Body of pancreas (tissue), 4 donors: ENCODE measurements at regions not wholly inside any gene's neighbourhood (a gene's known extent, or its start where the extent isn't known, plus 50 kb on each side); places are given as distances from the start of the nearest gene placed in this dataset.

ENCODE experiments used
- ATAC-seq: fragments of 150-250 bp; one replicate; pipeline ENCODE4 v1.9.1; 2016
- DNase-seq, 4 donors: peaks; one replicate each; pipeline ENCODE4 v3.0.0-alpha.2; 2019
- H3K27ac ChIP-seq, 4 donors: fragments of 200-600 bp; sonication (generic); 1 replicate in 3 of 4; 2 replicates in 1 of 4; pipeline versions ENCODE4 v1.5.1 to v1.6.1; 2016 to 2019; ENCODE audit warnings: mild to moderate bottlenecking in 1 of 4, mixed read lengths in 1 of 4, moderate library complexity in 1 of 4
- H3K27me3 ChIP-seq, 2 donors: fragments of 200-600 bp; sonication (generic); one replicate each; pipeline ENCODE4 v1.6.0; 2016; ENCODE audit warnings: mild to moderate bottlenecking in 1 of 2
- H3K36me3 ChIP-seq, 2 donors: fragments of 200-600 bp; sonication (generic); replicated peaks in 1 of 2; 2 replicates each; pipeline ENCODE4 v1.5.1; 2016; ENCODE audit warnings: low read depth in 2 of 2; ENCODE audit not compliant: insufficient read depth in 1 of 2
- H3K4me1 ChIP-seq: fragments of 200-600 bp; sonication (generic); one replicate; pipeline ENCODE4 v1.6.0; 2016
- H3K4me3 ChIP-seq, 2 donors: fragments of 200-600 bp; sonication (generic); 1 replicate in 1 of 2; 2 replicates in 1 of 2; pipeline ENCODE4 v1.5.1; 2016 to 2019
- H3K9me3 ChIP-seq, 3 donors: fragments of 200-600 bp; sonication (generic); 1 replicate in 2 of 3; 2 replicates in 1 of 3; pipeline ENCODE4 v1.5.1; 2016
- CTCF ChIP-seq, 7 experiments: fragments of 450-650 bp in 4 of 7; fragments of 200-600 bp in 3 of 7; sonication (generic) in 3 of 7; IDR thresholded peaks; one replicate each; pipeline ENCODE4 v1.5.1; 2016 to 2019; ENCODE audit warnings: antibody characterized with exemption in 7 of 7
- POLR2A ChIP-seq, 3 donors: fragments of 450-650 bp; IDR thresholded peaks; one replicate each; pipeline ENCODE4 v1.6.1; 2016; ENCODE audit warnings: antibody characterized with exemption in 3 of 3, mild to moderate bottlenecking in 2 of 3
- WGBS, 2 donors: methylation state at CpG; one replicate each; pipeline ENCODE4 v1.1.5; 2017; 5-methylcytosine and 5-hydroxymethylcytosine counted together
- intact Hi-C: fragments of 100-400 bp; cut with DNase I; formaldehyde crosslinking; loops from one replicate; pipeline ENCODE4 v1.15.1; 2023

- 67 to 69% methylated on average over 8 of the region's 8 CpGs for WGBS, 2 donors
- Histone ChIP-seq H3K27me3 (no peaks in the 10 kb centered on the region), H3K4me1 (no peaks in the 10 kb centered on the region), H3K9me3 (no peaks in the 10 kb centered on the region), H3K27ac (no peak overlapping the region), H3K36me3 (no peaks in the 10 kb centered on the region), H3K4me3 (no peak overlapping the region)
- DNase-seq (no peak), ATAC-seq (no peak)
- TF ChIP-seq POLR2A (IDR thresholded peaks at IDR 0.05) (no peak), CTCF (IDR thresholded peaks at IDR 0.05) (no peak)
- intact Hi-C loops, result loop anchor here (10.0 kb wide), 1 partner anchor 1821 kb away; no protein-coding TSS in a partner anchor
These were observed 664.9 kb downstream of the KCNJ3 start for GRCh38 chr2:155363349-155363888.

DNA sequence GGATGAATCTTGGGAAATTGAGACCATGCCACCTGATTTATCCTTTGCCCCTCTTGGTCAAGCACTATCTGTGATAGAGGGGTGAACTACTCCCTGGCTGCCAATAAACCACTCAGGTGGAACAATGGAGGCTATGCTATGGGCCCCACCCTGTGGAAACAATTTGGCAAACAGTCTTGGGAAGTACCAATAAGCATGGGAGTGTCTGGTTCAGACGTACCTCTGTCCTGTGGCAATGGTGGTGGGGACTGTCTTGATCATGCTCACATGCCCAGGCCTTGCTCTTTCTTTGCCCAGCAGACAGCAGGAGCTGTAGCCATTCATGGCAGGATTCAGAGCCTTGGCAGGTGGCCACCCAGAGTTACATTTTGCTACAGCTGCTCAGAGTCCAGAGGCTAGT lies 658.7 kb downstream of the KCNJ3 start:
- TF ChIP-seq CTCF (IDR thresholded peaks at IDR 0.05), result no peak
- TF ChIP-seq POLR2A (IDR thresholded peaks at IDR 0.05), result no peak
- no peak overlapping the region for H3K27ac ChIP-seq
- no peak overlapping the region for H3K4me3 ChIP-seq
- H3K27me3 ChIP-seq, result no peaks in the 10 kb centered on the region
- H3K36me3 ChIP-seq, result no peaks in the 10 kb centered on the region
- 25 to 40% methylated on average over 1 of the region's 1 CpG for WGBS, 2 donors
- no peaks in the 10 kb centered on the region for H3K4me1 ChIP-seq
- no peaks in the 10 kb centered on the region for H3K9me3 ChIP-seq
- DNase-seq (no peak), ATAC-seq (no peak)
- intact Hi-C loops, result no loop called here

GRCh38 chr2:155356250-155356649 lies 657.8 kb downstream of the KCNJ3 start:
- ATAC-seq, result no peak
- H3K4me1 ChIP-seq, result no peaks in the 10 kb centered on the region
- WGBS, 2 donors, result 92 to 93% methylated on average over 1 of the region's 1 CpG
- no peak overlapping the region for H3K4me3 ChIP-seq
- no peak for DNase-seq
- no peaks in the 10 kb centered on the region for H3K9me3 ChIP-seq
- TF ChIP-seq CTCF (IDR thresholded peaks at IDR 0.05) (no peak), POLR2A (IDR thresholded peaks at IDR 0.05) (no peak)
- intact Hi-C loops, result no loop called here
- H3K27ac ChIP-seq, result no peak overlapping the region
- no peaks in the 10 kb centered on the region for H3K36me3 ChIP-seq
- no peaks in the 10 kb centered on the region for H3K27me3 ChIP-seq

DNA sequence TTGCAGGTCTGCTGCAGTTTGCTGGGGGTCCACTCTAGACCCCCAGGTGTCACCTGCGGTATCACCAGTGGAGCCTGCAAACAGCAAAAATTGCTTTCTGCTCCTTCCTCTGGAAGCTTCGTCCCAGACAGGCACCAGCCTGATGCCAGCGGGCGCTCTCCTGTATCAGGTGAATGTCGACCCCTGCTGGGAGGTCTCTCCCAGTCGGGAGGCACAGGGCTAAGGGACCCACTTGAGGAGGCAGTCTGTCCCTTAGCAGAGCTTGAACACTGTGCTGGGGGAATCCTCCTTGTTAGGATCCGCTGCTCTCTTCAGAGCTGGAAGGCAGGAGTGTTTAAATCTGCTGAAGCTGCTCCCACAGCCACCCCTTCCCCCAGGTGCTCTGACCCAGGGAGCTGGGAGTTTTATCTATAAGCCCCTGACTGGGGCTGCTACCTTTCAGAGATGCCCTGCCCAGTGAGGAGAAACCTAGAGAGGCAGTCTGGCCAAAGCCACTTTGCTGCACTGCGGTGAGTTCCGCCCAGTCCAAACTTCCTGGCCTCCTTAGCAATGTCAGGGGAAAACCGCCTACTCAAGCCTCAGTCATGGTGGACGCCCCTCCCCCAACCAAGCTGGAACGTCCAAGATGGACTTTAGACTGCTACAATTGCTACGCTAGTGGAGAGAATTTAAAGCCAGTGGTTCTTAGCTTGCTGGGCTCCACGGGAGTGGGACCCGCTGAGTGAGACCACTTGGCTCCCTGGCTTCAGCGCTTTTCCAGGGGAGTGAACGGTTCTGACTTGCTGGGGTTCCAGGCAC lies 652.5 kb downstream of the KCNJ3 start:
- Histone ChIP-seq H3K27me3 (no peaks in the 10 kb centered on the region), H3K36me3 (no peaks in the 10 kb centered on the region), H3K4me1 (no peaks in the 10 kb centered on the region), H3K9me3 (no peaks in the 10 kb centered on the region), H3K4me3 (no peak overlapping the region), H3K27ac (no peak overlapping the region)
- no peak for TF ChIP-seq POLR2A (IDR thresholded peaks at IDR 0.05)
- TF ChIP-seq CTCF (IDR thresholded peaks at IDR 0.05), result no peak
- no peak for DNase-seq
- no peak for ATAC-seq
- intact Hi-C loops, result no loop called here
- 72 to 78% methylated on average over 11 to 15 of the region's 17 CpGs for WGBS, 2 donors

GRCh38 chr2:155332016-155332415 lies 633.5 kb downstream of the KCNJ3 start:
- H3K4me1 ChIP-seq, result no peaks in the 10 kb centered on the region
- ATAC-seq, result no peak
- intact Hi-C loops, result no loop called here
- no peak overlapping the region for H3K4me3 ChIP-seq
- no peak for TF ChIP-seq POLR2A (IDR thresholded peaks at IDR 0.05)
- no peak for TF ChIP-seq CTCF (IDR thresholded peaks at IDR 0.05)
- no peaks in the 10 kb centered on the region for H3K9me3 ChIP-seq
- no peaks in the 10 kb centered on the region for H3K36me3 ChIP-seq
- WGBS, 2 donors, result 75 to 76% methylated on average over 2 of the region's 2 CpGs
- H3K27ac ChIP-seq, result no peak overlapping the region
- no peaks in the 10 kb centered on the region for H3K27me3 ChIP-seq
- DNase-seq, result no peak
